Middle frontal gyrus (tissue), 1 donor: ENCODE measurements at regions not wholly inside any gene's neighbourhood (a gene's known extent, or its start where the extent isn't known, plus 50 kb on each side); places are given as distances from the start of the nearest gene placed in this dataset.
A peak's percentile ranks its signal among the peaks of the same experiment; 100 is the strongest.

Source experiments
- DNase-seq: peaks from one replicate; pipeline ENCODE4 v3.0.0-alpha.2; 2015; ENCODE audit warnings: low spot score; ENCODE audit errors: extremely low spot score

DNA sequence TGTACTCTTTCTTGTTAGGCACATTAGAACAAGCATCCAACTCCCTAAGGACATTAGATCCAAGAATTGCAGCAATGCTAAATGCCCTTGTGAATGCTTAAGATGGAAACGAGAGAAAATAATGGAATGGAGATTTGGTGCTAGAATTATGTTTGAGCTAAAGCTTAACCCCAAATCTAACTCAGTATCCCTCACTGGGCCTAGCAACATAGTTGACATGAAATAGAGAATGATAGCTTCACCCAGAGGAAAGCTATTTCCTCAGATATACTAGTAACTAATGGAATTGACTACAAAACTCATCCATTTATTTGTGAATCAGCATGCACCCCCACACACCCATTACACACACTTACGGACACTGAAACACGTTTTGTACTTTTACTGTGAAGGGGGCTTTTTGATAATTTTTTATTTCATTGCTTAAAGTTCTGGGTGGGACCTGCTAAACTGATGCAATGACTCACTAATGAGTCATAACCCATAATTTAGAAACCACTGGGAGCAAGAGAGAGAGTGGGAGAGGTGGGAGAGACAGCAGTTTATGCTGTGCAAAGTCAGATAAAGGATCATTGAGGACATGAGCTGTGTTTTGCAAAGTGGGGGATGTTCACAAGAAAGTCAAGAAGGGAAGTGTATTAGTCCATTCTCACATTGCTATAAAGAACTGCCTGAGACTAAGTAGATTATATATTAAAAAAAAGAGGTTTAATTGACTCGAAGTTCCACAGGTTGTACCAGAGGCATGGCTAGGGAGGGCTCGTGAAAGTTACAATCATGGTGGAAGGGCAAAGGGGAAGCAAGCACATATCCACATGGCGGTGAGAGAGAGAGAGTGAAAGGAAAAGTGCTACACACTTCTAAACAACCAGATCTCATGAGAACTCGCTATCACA, 382.7 kb downstream of the SFMBT2 start:
- no peak for DNase-seq

DNA sequence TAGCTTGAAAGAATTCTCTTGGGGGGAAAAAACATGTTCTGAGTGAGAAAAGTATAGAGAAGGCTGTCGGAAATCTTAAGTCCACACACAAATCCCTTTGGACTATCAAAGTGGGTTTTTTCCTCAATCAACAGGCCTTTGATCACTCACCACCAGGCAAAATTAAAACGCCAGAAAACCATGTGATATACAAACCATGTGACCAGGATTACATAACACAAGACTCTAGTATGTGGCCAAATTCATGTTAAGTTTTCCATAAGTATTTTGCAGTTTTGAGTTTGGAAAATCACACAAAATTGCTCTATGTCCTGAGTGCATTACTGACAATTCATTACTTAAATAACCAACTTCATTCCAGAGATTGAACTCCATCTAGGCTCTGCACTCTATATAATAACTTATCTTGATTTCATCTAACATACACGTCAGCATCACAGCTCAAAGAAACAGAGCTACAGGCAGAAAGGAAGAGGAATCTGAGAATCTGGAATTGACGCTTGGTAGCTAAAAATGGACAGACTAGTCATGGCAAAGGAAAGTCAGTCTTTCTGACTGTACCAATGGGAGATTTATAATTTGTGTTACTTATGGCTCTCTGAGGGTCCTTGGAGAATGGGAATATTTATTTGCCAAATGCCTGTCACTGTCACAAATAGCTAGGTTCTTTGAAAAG, 383.5 kb downstream of the SFMBT2 start:
- DNase-seq, result no peak

DNA sequence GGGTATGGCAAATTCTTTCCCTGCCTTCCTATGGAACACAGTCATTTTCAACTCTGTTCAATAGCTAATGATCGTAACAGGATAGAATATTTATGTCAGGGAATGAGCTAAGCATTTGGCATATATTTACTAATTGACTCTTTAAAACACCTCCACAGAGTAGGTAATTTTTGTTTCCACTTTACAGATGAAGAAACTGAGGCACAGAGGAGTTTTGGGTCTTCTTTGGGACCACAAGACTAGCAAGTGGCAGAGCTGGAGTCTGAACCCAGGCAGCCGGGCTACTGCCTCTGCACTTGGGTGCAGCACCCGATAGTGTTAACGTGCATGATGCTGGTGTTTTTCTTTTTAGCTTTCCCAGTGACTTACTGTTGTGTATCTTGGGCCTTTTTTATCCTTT, 384.0 kb downstream of the SFMBT2 start:
- no peak for DNase-seq

DNA sequence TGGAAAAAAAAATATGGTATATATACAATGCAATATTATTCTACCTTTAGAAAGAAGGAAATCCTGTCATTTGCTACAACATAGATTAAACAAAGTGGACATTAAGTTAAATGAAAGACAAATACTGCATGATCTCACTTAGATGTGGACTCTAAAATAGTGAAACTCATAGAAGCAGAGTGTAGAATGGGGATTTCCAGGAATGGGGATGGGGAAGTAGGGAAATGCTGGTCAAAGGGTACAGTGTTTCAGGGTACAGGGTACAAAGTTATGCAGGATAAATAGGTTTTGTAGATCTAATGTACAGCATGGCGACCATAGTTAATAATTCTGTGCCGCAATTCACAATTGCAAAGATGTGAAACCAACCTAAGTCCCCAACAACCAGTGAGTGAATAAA, 385.5 kb downstream of the SFMBT2 start:
- DNase-seq, result no peak

DNA sequence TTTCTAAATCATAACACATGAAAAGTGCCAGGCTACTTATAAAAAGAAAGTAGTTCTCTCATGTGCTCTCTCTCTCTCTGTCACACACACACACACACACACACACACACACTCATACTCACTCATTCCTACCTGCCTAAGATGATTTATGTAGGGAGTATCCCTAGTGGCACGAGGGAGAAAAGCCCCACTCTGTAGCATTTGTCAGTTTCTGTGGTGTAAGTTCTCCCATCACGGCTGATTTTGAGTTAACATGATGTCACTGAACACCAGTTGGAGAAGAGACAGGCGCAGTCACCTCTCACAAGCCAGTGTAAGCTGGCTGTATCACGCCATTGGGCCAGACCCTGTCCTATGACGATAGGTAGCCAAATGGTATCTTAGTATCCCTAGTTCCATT, 395.4 kb downstream of the SFMBT2 start:
- no peak for DNase-seq

DNA sequence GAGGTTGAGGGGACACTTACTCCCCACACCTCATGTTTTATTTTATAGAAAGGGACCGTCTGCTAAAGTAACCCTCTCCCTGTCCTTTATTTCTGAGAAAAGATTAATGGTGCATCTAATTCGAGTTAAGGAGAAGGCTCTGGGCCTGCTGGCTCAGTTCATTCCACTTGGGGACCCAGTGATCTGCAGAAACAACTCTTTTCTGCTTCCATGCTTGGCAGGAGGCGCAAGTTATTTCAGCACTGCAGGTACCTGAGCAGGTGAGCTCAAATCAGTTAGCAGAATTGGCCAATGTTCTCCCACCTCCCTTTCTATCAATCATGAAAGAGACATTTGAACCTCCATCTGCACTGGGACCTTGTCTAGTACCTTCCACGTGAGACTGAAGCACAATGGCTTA, 396.1 kb downstream of the SFMBT2 start:
- DNase-seq, result no peak

DNA sequence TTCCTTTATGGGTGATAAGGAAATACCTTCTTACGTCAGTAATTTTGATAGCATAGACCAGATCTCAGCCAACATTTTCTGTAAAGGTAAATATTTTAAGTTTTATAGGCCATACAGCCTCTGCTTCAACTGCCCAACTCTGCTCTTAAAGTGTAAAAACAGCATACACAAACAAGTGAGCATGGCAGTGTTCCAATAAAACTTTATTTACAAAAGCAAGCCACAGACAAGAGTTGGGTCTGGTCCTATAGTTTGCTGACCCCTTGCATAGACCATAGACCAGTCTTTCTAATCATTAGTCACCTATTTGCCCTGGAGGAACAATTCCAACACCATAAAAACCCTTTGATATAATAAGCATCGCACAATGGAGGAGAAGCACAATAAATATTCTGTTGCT, 398.8 kb downstream of the SFMBT2 start:
- no peak for DNase-seq

DNA sequence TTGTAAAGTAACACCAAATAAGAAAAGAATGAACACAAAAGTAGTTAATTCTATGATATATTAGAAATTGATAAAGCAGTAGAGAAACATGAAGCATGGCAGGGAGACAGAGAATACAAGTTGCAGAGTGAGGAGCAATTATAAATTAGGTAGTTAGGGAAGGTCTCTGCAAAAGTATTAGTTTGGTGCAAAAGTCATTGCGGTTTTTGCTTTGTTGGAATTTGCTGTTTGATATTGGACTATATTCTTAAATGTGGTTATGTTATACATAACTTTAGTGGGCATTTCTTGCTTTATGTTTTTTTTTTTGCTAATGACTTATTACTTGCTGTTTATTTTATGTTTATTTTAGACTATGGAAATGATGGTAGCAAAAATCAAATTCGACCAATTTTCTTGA, 402.2 kb downstream of the SFMBT2 start:
- DNase-seq, result no peak

DNA sequence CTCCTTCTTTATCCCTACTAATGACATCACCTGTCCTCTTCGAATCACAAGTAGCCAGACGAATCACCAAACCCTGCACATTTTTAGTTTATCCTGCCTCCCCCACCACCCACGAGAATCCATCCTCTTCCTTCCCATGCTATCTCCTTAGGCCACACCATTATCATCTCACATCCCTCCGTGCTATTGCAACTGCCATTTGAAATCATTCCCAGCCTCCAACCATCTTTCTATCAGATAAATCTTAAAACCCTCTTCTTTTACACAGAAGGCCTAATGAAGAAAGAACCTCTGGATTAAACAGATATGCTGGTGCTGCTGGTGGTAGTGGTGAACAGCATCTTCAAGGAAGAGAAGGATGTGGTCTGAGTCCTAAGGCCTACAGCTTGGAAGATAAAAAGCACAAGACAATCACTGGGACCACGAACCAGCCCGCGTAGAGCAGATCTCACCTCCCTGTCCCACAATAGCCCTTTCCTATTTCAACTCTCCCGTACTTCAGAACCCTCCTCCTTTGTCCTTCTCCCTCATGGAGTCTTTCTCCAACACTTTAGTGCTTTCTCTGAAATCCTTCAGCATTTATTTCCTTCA, 403.1 kb downstream of the SFMBT2 start:
- no peak for DNase-seq

DNA sequence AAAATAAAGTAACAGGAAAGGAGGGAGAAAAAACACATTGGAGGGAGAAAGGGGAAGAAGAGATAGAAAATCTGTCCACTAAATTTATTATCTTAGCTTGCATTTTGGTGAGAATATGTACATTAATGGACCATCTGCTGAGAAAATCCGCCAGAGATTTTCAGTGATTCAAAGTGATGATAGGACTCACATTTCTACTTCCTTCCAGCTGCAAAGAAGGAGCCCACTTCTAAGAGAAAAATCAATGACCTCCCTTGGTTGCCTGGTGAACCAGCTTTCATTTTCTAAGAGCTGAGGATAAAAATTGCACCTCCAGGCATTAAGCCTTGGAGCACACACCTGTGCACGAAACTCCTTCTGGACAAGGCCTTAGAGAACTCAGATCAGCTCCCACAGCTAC, 404.3 kb downstream of the SFMBT2 start:
- DNase-seq, result no peak

DNA sequence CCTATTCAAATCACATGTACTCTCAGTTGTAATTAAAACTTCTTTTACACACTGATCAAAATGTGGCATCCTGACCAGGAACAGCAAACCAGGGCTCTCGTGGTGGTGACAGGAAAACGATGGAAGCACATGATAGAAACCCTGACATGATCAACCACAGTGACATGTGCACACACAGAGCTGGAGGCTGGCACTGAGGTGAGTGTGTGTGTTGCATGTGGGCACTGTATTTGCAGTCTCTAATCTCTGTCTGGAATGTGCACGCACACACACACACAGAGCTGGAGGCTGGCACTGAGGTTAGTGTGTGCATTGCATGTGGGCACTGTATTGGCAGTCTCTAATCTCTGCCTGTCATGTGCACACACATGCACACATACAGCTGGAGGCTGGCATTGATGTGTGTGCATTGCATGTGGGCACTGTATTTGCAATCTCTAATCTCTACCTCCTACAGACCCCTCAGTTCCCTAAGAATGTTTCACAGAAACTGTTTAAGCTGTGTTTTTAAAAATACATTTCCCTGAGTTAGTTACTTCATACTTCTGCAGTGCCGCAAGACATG, 406.9 kb downstream of the SFMBT2 start:
- no peak for DNase-seq

DNA sequence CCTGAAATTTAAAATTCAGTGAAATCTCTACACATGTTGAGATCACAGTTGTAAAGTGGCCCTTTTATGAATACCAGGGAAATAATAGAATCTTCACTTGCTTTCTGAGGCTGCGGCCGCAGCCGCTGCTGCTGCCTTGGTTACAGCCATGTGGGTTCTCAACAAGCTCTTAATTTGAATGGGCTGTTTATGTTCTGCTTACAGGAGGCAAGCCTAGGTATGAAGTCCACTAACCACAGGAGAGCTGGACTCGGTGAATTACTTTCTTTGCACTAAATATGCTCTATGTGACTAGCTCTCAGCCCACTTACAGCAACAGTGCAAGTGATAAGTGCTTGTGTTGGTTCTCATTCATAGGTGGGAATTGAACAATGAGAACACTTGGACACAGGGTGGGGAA, 410.8 kb downstream of the SFMBT2 start:
- DNase-seq, result no peak

DNA sequence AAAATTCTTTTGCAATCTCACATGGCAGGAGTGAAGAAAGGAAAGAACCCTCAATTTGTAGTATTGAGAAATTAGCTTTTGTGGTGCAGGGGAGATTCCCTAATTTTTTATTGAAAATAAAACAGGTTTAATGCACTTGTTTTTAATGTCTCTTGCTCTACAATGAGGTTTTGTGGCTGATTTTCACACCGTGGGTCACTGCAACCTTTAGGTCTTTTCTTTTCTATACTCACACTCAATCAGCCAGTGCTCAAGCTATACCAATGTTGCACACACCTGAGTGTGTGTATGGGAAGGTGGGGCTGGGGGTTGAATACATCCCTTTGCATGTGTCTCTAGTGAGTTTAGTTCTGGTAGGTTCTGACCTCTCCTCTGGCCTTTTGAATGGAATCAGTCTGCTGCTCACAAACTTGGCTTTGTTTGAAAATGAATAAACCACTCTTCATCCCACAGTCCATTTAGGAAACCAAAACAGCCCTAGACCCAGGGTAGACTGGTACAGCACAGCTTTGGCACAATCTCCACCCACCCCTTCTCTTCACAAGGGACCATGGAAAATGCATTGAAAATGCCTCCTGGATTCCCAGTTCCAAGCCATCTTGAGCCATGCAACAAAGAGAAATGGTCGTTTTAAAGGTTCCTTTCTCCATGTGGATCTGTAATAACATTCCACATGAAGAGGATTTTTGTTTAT, 411.5 kb downstream of the SFMBT2 start:
- peak; percentile 17 for DNase-seq

DNA sequence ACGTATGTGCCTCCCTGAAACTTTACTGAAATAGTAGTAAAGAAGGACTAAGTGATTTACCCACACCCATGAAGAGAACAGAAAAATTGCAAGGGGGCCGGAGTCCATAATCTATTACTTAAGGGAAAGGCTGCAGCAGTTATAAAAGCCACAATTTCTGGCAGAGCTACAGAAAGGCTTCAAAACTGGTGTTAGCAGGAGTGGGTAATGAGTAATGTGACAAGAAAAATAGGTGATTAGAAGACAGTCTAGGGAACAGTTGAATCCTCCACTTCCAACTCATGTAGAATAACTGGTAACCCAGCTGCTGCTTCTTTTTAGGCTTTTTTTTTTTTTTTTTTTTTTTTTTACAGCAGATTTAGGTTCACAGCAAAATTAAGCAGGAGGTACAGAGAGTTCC, 413.3 kb downstream of the SFMBT2 start:
- DNase-seq, result no peak

DNA sequence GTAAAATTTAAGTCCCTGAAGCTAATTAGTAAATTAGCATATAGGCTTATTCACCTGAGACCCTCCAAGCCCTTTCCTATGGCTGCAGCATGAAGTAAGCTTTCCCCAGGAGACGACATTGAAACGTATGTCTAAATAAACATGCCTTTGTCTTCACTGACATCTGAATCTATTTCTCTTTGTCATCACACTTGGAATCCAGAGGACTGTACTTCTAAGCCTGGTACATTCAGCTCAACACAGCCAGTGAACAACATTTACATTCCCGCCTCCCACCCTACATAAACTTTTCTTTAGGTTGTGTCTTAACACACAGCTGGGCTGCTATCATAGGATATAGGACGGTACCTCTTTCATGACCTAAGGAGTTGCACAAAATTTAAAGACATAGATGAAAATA, 414.4 kb downstream of the SFMBT2 start:
- no peak for DNase-seq

DNA sequence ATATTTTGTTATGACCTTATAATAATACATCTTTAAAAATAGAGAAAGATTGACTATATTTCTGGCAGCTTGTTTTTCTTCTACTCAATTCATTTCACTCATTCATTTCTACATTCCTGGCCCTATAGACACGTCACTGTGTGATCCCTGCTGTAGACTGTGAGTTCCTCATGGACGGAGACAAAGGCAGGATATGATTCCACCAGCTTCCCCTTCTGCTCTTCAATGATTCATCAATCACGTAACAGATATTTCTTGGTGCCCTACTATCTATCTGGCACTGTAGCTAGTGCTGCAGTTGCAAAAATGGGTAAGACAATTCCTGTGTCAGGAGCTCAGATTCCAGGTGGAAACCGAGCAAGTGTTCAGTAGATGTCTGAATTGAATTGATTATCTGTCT, 415.0 kb downstream of the SFMBT2 start:
- DNase-seq, result no peak

DNA sequence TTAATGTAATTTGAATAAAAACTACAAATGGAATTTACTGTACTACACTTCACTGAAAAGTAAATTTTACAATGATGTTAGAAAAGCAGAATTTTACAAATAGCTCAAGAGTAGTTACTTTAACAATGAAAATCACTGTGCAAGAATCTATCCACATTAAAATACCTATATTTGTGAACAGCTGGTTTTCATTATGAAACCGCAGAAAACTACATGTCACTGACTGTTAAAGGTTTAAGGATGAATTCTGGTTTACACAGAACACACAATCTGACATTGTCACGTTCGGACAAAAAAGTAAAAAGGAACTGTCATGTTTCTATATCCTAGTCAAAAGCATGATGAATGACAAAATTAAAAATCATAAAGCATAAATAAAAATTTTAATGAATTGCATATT, 415.3 kb upstream of the PRKCQ start:
- DNase-seq, result no peak

DNA sequence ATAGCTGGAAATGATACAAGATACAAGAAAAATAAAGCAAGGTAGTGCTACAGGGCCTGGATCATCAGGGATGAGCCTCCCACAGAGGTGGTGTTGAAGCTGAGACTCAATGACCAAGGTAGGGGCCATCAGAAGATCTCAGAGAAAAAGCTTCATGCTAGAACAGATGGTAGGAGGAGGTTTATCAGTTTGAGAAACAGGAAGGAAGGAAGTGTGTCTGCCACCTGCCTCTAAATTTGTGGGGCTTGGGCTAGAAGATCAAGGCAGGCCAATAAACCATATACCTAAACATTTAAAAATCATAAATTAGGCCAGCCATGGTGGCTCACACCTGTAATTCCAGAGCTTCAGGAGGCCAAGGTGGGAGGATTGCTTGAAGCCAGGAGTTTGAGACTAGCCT, 410.8 kb upstream of the PRKCQ start:
- no peak for DNase-seq

DNA sequence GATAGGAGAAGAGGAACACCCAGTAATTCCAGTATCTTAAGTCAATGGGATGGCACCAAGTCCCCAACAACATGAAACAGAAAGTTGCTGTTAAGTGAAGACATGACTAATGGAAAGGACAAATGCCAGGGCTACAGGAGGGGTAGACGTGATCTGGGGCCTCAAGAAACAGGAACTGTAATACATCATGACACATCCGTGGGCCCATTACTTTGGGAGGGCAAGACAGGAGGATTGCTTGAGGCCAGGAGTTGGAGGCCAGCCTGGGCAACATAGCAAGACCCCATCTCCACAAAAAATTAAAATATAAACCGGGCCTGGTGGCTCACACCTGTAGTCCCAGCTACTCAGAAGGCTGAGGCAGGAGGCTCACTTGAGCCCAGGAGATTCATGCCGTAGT, 408.6 kb upstream of the PRKCQ start:
- DNase-seq, result no peak

DNA sequence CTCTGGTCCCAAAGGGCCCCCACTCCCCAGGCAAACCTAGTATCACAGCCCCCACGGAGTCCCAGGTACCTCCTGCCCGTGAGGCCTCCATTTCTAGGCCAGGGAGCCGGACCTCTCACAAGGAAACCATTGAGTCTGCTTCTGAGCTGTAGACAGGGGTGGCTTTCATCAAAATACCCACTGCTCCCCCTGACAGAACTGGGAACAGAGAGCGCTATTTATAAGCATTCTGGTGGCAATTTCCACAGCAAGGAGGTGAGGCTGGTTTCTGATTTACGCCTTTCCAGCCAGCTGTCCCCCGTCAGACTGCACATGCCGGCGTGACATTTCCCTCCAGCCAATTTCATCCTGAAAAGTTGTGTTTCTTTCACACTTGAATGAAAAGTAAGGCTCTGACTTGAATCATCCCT, 407.5 kb upstream of the PRKCQ start:
- DNase-seq, result peak; percentile 76

DNA sequence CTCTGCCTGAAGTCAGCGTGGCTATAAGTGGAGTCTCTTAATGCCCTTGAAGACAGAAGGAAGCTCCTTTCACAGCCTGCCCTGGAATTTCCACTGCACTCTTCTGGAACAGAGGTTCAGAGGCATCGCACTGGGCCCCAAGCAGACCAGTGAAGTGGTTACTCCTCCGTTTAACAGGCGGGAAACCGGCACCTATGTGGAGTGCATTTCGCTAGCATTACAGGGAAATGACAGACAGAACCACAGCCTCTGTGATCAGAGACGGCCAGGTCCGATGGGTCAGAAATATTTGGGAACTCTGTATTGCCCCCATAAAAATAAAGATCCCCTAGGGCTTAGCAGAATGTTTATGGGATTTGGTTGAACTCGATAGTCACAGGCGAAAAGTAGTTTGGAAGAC, 406.9 kb upstream of the PRKCQ start:
- DNase-seq, result no peak

DNA sequence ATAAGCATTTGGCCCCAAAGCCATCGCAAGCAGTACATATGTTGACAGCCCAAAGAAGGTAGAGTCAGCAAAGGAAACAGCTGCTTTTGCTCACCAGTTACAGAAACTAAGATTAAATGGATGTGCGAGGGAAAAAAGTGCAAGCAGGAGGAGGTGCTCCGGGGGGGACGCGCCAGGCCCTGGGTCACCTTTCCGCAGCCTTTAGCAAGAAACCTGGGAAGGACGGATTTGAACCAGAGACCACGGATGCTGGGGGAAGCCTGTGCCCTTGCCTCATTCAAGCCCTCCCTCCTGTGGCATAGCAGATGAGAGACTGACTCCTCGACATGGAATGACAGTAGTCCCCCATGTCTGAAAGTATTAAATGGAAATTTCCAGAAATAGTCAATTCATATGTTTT, 405.6 kb upstream of the PRKCQ start:
- DNase-seq, result no peak
